ENCODE measurements at regions not wholly inside any gene's neighbourhood (a gene's known extent, or its start where the extent isn't known, plus 50 kb on each side); places are given as distances from the start of the nearest gene placed in this dataset.

- TF ChIP-seq, protein P1, sequence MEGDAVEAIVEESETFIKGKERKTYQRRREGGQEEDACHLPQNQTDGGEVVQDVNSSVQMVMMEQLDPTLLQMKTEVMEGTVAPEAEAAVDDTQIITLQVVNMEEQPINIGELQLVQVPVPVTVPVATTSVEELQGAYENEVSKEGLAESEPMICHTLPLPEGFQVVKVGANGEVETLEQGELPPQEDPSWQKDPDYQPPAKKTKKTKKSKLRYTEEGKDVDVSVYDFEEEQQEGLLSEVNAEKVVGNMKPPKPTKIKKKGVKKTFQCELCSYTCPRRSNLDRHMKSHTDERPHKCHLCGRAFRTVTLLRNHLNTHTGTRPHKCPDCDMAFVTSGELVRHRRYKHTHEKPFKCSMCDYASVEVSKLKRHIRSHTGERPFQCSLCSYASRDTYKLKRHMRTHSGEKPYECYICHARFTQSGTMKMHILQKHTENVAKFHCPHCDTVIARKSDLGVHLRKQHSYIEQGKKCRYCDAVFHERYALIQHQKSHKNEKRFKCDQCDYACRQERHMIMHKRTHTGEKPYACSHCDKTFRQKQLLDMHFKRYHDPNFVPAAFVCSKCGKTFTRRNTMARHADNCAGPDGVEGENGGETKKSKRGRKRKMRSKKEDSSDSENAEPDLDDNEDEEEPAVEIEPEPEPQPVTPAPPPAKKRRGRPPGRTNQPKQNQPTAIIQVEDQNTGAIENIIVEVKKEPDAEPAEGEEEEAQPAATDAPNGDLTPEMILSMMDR (optimal IDR thresholded peaks at IDR 0.05 in 1 of 3, IDR thresholded peaks at IDR 0.05 in 1 of 3, conservative IDR thresholded peaks at IDR 0.05 in 1 of 3; ENCODE audit: extremely low read depth in 1 of 3, insufficient read depth in 2 of 3, low read length in 3 of 3), result no peak
- TF ChIP-seq EZH2 (IDR thresholded peaks at IDR 0.05; ENCODE audit: low read length), result no peak
These were observed 86.4 kb upstream of the C1QTNF9B start for GRCh38 chr13:23983671-23984070.
